ENCODE measurements at regions not wholly inside any gene's neighbourhood (a gene's known extent, or its start where the extent isn't known, plus 50 kb on each side); places are given as distances from the start of the nearest gene placed in this dataset.

DNA sequence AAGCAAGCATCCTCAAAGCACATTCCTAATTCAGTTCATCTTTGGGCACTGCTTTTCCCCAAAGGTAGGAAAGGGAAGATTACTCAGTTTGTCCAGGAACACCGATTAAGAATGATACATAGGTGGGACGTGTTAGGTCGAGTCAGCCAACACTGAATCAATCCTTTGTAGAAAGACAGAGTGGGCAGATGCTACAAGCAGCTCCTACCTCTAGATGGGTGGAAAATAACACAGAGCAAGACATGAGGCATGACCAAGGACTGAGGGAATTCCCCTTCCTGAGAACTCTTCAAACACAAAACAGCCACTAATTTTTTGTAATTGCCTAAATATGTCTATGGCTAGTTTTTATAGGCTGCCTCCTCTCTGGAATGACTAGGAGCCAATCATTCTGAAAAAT is 331.7 kb downstream of the HNRNPD start:
- ATAC-seq (no peak), DNase-seq (no peak)
- peaks cover 0 to 51% (median 47%) of the 10 kb centered on the region in 7 donors for H3K27me3 ChIP-seq
- H3K4me3 ChIP-seq, result no peak overlapping the region
- H3K4me1 ChIP-seq, result peaks cover 2 to 16% (median 11%) of the 10 kb centered on the region in 9 donors
- 71 to 81% methylated on average over 3 of the region's 3 CpGs for WGBS, 2 donors
- intact Hi-C loops (cut with DNase I), result no loop called here
- H3K9me3 ChIP-seq, result no peaks in the 10 kb centered on the region
- no peak overlapping the region for H3K27ac ChIP-seq
- H3K36me3 ChIP-seq, result no peaks in the 10 kb centered on the region
- TF ChIP-seq, protein P1, sequence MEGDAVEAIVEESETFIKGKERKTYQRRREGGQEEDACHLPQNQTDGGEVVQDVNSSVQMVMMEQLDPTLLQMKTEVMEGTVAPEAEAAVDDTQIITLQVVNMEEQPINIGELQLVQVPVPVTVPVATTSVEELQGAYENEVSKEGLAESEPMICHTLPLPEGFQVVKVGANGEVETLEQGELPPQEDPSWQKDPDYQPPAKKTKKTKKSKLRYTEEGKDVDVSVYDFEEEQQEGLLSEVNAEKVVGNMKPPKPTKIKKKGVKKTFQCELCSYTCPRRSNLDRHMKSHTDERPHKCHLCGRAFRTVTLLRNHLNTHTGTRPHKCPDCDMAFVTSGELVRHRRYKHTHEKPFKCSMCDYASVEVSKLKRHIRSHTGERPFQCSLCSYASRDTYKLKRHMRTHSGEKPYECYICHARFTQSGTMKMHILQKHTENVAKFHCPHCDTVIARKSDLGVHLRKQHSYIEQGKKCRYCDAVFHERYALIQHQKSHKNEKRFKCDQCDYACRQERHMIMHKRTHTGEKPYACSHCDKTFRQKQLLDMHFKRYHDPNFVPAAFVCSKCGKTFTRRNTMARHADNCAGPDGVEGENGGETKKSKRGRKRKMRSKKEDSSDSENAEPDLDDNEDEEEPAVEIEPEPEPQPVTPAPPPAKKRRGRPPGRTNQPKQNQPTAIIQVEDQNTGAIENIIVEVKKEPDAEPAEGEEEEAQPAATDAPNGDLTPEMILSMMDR (IDR thresholded peaks at IDR 0.05), result no peak

DNA sequence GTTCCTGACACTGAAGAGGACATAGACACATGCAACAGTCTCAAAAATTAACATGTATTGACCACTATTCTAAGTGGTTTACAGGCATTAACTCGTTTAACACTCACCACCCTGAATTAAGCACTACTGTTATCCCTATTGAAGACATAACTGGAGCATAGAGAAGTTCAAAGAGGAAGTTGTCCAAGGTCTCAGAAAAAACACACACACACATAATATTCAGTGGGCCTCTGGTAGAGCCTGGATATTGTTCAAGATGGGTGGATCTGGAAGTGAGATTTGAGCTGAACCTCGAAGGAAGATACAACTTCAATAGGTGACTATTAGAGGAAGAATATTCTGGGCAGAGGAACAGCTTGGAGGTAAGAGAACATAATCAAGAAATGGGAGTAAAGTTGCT is 334.9 kb downstream of the HNRNPD start:
- H3K27ac ChIP-seq, result no peak overlapping the region
- intact Hi-C loops (cut with DNase I), result no loop called here
- H3K27me3 ChIP-seq, result peaks cover 0 to 34% (median 23%) of the 10 kb centered on the region in 7 donors
- H3K36me3 ChIP-seq, result no peaks in the 10 kb centered on the region
- DNase-seq (no peak), ATAC-seq (no peak)
- H3K9me3 ChIP-seq, result no peaks in the 10 kb centered on the region
- WGBS, 2 donors, result 42 to 54% methylated on average over 2 of the region's 2 CpGs
- peaks cover 0 to 7% (median 4%) of the 10 kb centered on the region in 9 donors for H3K4me1 ChIP-seq
- TF ChIP-seq, protein P1 (IDR thresholded peaks at IDR 0.05), result no peak
- H3K4me3 ChIP-seq, result no peak overlapping the region

- H3K36me3 ChIP-seq, result no peaks in the 10 kb centered on the region
- no peaks in the 10 kb centered on the region for H3K9me3 ChIP-seq
- DNase-seq, result no peak
- no peak overlapping the region for H3K4me3 ChIP-seq
- no peak overlapping the region for H3K27ac ChIP-seq
- 32 to 38% methylated on average over 1 of the region's 1 CpG for WGBS, 2 donors
- TF ChIP-seq, protein P1 (IDR thresholded peaks at IDR 0.05), result no peak
- H3K4me1 ChIP-seq, result no peaks in the 10 kb centered on the region
- H3K27me3 ChIP-seq, result peaks cover 0 to 17% (median 8%) of the 10 kb centered on the region in 7 donors
- ATAC-seq, result no peak
- intact Hi-C loops (cut with DNase I), result no loop called here
These were observed 337.6 kb downstream of the HNRNPD start for GRCh38 chr4:82036181-82036580.

DNA sequence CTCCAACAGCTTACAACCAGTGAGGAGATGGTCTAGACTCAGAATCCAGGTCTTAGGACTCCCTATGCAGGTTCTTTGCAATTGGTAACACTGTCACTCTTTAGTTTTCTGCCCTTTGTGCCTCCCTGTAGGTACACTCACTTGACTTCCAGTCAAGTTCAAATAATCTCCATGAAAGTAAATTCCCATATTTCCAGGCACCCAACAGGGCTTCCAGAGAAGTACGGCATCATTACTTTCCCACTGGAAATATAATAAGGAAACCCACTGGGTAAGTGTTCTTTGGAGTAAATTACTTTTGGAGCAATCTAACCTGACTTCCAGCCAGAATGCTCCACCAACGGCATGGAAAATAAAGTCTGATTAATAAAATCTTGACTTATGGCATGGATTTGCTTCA is 338.9 kb downstream of the HNRNPD start:
- no peak for DNase-seq
- Histone ChIP-seq H3K4me1 (no peaks in the 10 kb centered on the region), H3K4me3 (no peak overlapping the region), H3K9me3 (no peaks in the 10 kb centered on the region), H3K36me3 (no peaks in the 10 kb centered on the region), H3K27me3 (peaks cover 0 to 17% (median 4%) of the 10 kb centered on the region in 7 donors), H3K27ac (no peak overlapping the region)
- TF ChIP-seq, protein P1 (IDR thresholded peaks at IDR 0.05), result no peak
- intact Hi-C loops (cut with DNase I), result no loop called here
- WGBS, 2 donors, result 89 to 92% methylated on average over 2 of the region's 2 CpGs
- no peak for ATAC-seq

Data from heart right ventricle (tissue), 16 donors.